Mesothelial cell of epicardium (in vitro differentiated cells): ENCODE measurements at regions not wholly inside any gene's neighbourhood (a gene's known extent, or its start where the extent isn't known, plus 50 kb on each side); places are given as distances from the start of the nearest gene placed in this dataset.
A peak's percentile ranks its signal among the peaks of the same experiment; 100 is the strongest.

ENCODE experiments used
- DNase-seq, 2 experiments: peaks; one replicate each; pipeline ENCODE4 v3.0.0; 2021; ENCODE audit warnings: low spot score in 2 of 2; ENCODE audit not compliant: unreplicated experiment in 2 of 2
- H3K27ac Mint-ChIP-seq: 2 replicates; pipeline ENCODE4 v1.8.0; 2021; ENCODE audit warnings: mixed read lengths
- H3K27me3 Mint-ChIP-seq: 2 replicates; pipeline ENCODE4 v1.8.0; 2021; ENCODE audit warnings: low read depth, mixed read lengths
- H3K36me3 Mint-ChIP-seq: 2 replicates; pipeline ENCODE4 v1.8.0; 2021; ENCODE audit warnings: mixed read lengths
- H3K4me1 Mint-ChIP-seq: 2 replicates; pipeline ENCODE4 v1.8.0; 2021; ENCODE audit warnings: mixed read lengths
- H3K4me3 Mint-ChIP-seq: 2 replicates; pipeline ENCODE4 v1.8.0; 2021; ENCODE audit warnings: mild to moderate bottlenecking, moderate library complexity, mixed read lengths
- H3K9me3 Mint-ChIP-seq: 2 replicates; pipeline ENCODE4 v1.8.0; 2021; ENCODE audit warnings: mixed read lengths
- CTCF ChIP-seq: fragments of 200-600 bp; sonication (generic); IDR thresholded peaks from one replicate; pipeline ENCODE4 v1.5.0; 2021; ENCODE audit warnings: antibody characterized with exemption; ENCODE audit not compliant: unreplicated experiment

- Mint-ChIP-seq H3K4me1 (peaks cover 32% of the 10 kb centered on the region), H3K4me3 (no peak overlapping the region), H3K9me3 (peaks cover 6% of the 10 kb centered on the region), H3K27me3 (no peaks in the 10 kb centered on the region), H3K36me3 (no peaks in the 10 kb centered on the region), H3K27ac (no peak overlapping the region)
- no peak for TF ChIP-seq CTCF
- DNase-seq, result no peak
These were observed 603.2 kb upstream of the KCNMB2 start for GRCh38 chr3:177932750-177933660.

- Mint-ChIP-seq H3K9me3 (peaks cover 6% of the 10 kb centered on the region), H3K27ac (peak overlapping the region; percentile 11), H3K36me3 (no peaks in the 10 kb centered on the region), H3K4me1 (peaks cover 37% of the 10 kb centered on the region), H3K27me3 (no peaks in the 10 kb centered on the region), H3K4me3 (no peak overlapping the region)
- DNase-seq, result peak in 1 of 2 experiments; percentile 50
- no peak for TF ChIP-seq CTCF
These were observed 602.0 kb upstream of the KCNMB2 start for GRCh38 chr3:177934001-177934891.

GRCh38 chr3:177935047-177935446 is 601.2 kb upstream of the KCNMB2 start:
- Mint-ChIP-seq H3K36me3 (no peaks in the 10 kb centered on the region), H3K4me1 (peaks cover 37% of the 10 kb centered on the region), H3K27ac (peak overlapping the region; percentile 11), H3K4me3 (no peak overlapping the region), H3K27me3 (no peaks in the 10 kb centered on the region), H3K9me3 (no peaks in the 10 kb centered on the region)
- no peak for DNase-seq
- no peak for TF ChIP-seq CTCF

GRCh38 chr3:177936721-177937120 is 599.5 kb upstream of the KCNMB2 start:
- Mint-ChIP-seq H3K27ac (no peak overlapping the region), H3K4me1 (peaks cover 37% of the 10 kb centered on the region), H3K4me3 (no peak overlapping the region), H3K27me3 (no peaks in the 10 kb centered on the region), H3K36me3 (no peaks in the 10 kb centered on the region), H3K9me3 (no peaks in the 10 kb centered on the region)
- TF ChIP-seq CTCF, result no peak
- DNase-seq, result no peak

- H3K27me3 Mint-ChIP-seq, result no peaks in the 10 kb centered on the region
- H3K36me3 Mint-ChIP-seq, result no peaks in the 10 kb centered on the region
These were observed 593.3 kb upstream of the KCNMB2 start for GRCh38 chr3:177942911-177943310.

More at GRCh38 chr3:177942911-177943310, 593.3 kb upstream of the KCNMB2 start:
- no peak for DNase-seq
- Mint-ChIP-seq H3K4me1 (peaks cover 8% of the 10 kb centered on the region), H3K4me3 (no peak overlapping the region), H3K27ac (no peak overlapping the region), H3K9me3 (peaks cover 5% of the 10 kb centered on the region)
- no peak for TF ChIP-seq CTCF
